ENCODE measurements at regions not wholly inside any gene's neighbourhood (a gene's known extent, or its start where the extent isn't known, plus 50 kb on each side); places are given as distances from the start of the nearest gene placed in this dataset.

DNA sequence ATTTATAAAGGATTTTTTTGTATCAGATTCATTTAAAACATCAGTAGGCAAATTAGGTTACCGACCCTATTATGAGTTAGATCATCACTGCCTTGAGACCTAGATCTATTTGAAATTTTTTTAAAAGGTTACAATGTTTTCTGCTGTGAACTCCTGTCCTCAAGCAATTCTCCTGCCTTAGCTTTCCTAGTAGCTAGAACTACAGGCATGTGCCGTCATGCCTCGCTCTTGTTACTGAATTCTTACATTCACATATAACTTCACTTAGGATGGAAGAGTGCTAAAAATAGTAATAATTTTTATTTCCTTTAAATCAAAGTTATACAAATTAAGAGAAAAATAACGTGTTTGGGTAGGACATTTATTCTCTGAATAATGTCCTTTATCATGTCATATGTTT lies 75.5 kb upstream of the MAOA start:
- TF ChIP-seq EZH2 (IDR thresholded peaks at IDR 0.05; ENCODE audit: low read depth), result no peak
- no peak for TF ChIP-seq CTCF (conservative IDR thresholded peaks at IDR 0.05)
